Breast epithelium (tissue), 4 donors: ENCODE measurements at regions not wholly inside any gene's neighbourhood (a gene's known extent, or its start where the extent isn't known, plus 50 kb on each side); places are given as distances from the start of the nearest gene placed in this dataset.
A peak's percentile ranks its signal among the peaks of the same experiment; 100 is the strongest.

ENCODE experiments used
- DNase-seq, 2 donors: peaks; one replicate each; pipeline ENCODE4 v3.0.0-alpha.2; 2019; ENCODE audit warnings: low spot score in 2 of 2
- H3K27ac ChIP-seq, 2 donors: fragments of 200-600 bp; sonication (generic) in 1 of 2; one replicate each; pipeline ENCODE4 v1.5.1; 2016 to 2019; ENCODE audit warnings: mild to moderate bottlenecking in 1 of 2
- H3K27me3 ChIP-seq, 2 donors: fragments of 200-600 bp; sonication (generic) in 1 of 2; one replicate each; pipeline versions ENCODE4 v1.5.1 to v1.6.0; 2017 to 2019; ENCODE audit warnings: control low read depth in 1 of 2, mild to moderate bottlenecking in 1 of 2
- H3K36me3 ChIP-seq: fragments of 200-600 bp; one replicate; pipeline ENCODE4 v1.5.1; 2019
- H3K4me1 ChIP-seq, 2 donors: fragments of 200-600 bp; sonication (generic); one replicate each; pipeline ENCODE4 v1.5.1; 2016 to 2019; ENCODE audit warnings: control low read depth in 1 of 2
- H3K4me3 ChIP-seq, 3 donors: fragments of 200-600 bp; sonication (generic); 1 replicate in 2 of 3; 2 replicates in 1 of 3; pipeline ENCODE4 v1.5.1; 2016 to 2019; ENCODE audit warnings: mild to moderate bottlenecking in 3 of 3, moderate library complexity in 2 of 3
- H3K9me3 ChIP-seq, 2 donors: fragments of 200-600 bp; sonication (generic) in 1 of 2; one replicate each; pipeline ENCODE4 v1.5.1; 2016 to 2019; ENCODE audit warnings: control low read depth in 1 of 2
- CTCF ChIP-seq, 3 donors: fragments of 450-650 bp; IDR thresholded peaks; one replicate each; pipeline ENCODE4 v1.5.1; 2016 to 2017; ENCODE audit warnings: antibody characterized with exemption in 3 of 3, mild to moderate bottlenecking in 3 of 3, moderate library complexity in 3 of 3
- POLR2A ChIP-seq: fragments of 450-650 bp; IDR thresholded peaks from one replicate; pipeline ENCODE4 v1.6.1; 2016; ENCODE audit warnings: antibody characterized with exemption, mild to moderate bottlenecking, moderate library complexity
- POLR2AphosphoS5 ChIP-seq, 3 donors: sonication (generic); formaldehyde crosslinking; IDR thresholded peaks; one replicate each; pipeline ENCODE4 v1.6.1; 2017; ENCODE audit warnings: antibody characterized with exemption in 3 of 3
- intact Hi-C: fragments of 100-400 bp; cut with DNase I; formaldehyde crosslinking; loops from one replicate; pipeline ENCODE4 v1.15.1; 2023; ENCODE audit warnings: low total_unique reads

- intact Hi-C loops, result no loop called here
- no peak for DNase-seq
- H3K9me3 ChIP-seq, result no peaks in the 10 kb centered on the region
- no peaks in the 10 kb centered on the region for H3K27me3 ChIP-seq
- no peaks in the 10 kb centered on the region for H3K4me1 ChIP-seq
- H3K36me3 ChIP-seq, result no peaks in the 10 kb centered on the region
- no peak overlapping the region for H3K4me3 ChIP-seq
- TF ChIP-seq POLR2AphosphoS5 (IDR thresholded peaks at IDR 0.05) (no peak), POLR2A (no peak), CTCF (IDR thresholded peaks at IDR 0.05) (no peak)
- H3K27ac ChIP-seq, result no peak overlapping the region
Measured at GRCh38 chr6:18586133-18586532, 199.0 kb downstream of the RNF144B start.

- peak; percentile 90 to 92 (median 91) for TF ChIP-seq CTCF (IDR thresholded peaks at IDR 0.05)
- no peak for TF ChIP-seq POLR2AphosphoS5 (IDR thresholded peaks at IDR 0.05)
- Histone ChIP-seq H3K27me3 (no peaks in the 10 kb centered on the region), H3K4me1 (no peaks in the 10 kb centered on the region), H3K9me3 (no peaks in the 10 kb centered on the region), H3K4me3 (no peak overlapping the region), H3K36me3 (no peaks in the 10 kb centered on the region), H3K27ac (peak overlapping the region; percentile 6 to 29)
- peak in 1 of 2 donors; percentile 61 for DNase-seq
- intact Hi-C loops, result no loop called here
Measured at GRCh38 chr6:18595774-18596530, 208.8 kb downstream of the RNF144B start.

GRCh38 chr6:18596531-18596835 lies 209.3 kb downstream of the RNF144B start:
- Histone ChIP-seq H3K27me3 (no peaks in the 10 kb centered on the region), H3K4me1 (no peaks in the 10 kb centered on the region), H3K36me3 (no peaks in the 10 kb centered on the region), H3K27ac (peak overlapping the region; percentile 6 to 29), H3K9me3 (no peaks in the 10 kb centered on the region), H3K4me3 (no peak overlapping the region)
- intact Hi-C loops, result no loop called here
- DNase-seq, result no peak
- no peak for TF ChIP-seq POLR2A
- TF ChIP-seq POLR2AphosphoS5 (IDR thresholded peaks at IDR 0.05), result no peak
- TF ChIP-seq CTCF (IDR thresholded peaks at IDR 0.05), result no peak

- no peak overlapping the region for H3K27ac ChIP-seq
- no peaks in the 10 kb centered on the region for H3K36me3 ChIP-seq
- H3K27me3 ChIP-seq, result no peaks in the 10 kb centered on the region
- H3K4me3 ChIP-seq, result no peak overlapping the region
- no peaks in the 10 kb centered on the region for H3K9me3 ChIP-seq
- no peaks in the 10 kb centered on the region for H3K4me1 ChIP-seq
- no peak for DNase-seq
- TF ChIP-seq POLR2A (no peak), CTCF (IDR thresholded peaks at IDR 0.05) (no peak), POLR2AphosphoS5 (IDR thresholded peaks at IDR 0.05) (no peak)
- intact Hi-C loops, result no loop called here
Measured at GRCh38 chr6:18598551-18599264, 211.6 kb downstream of the RNF144B start.

- Histone ChIP-seq H3K36me3 (no peaks in the 10 kb centered on the region), H3K4me3 (no peak overlapping the region), H3K27me3 (no peaks in the 10 kb centered on the region), H3K9me3 (no peaks in the 10 kb centered on the region), H3K27ac (no peak overlapping the region), H3K4me1 (no peaks in the 10 kb centered on the region)
- intact Hi-C loops, result loop anchor here (5.0 kb wide), 1 partner anchor 1492 kb away; no protein-coding TSS in a partner anchor
- TF ChIP-seq POLR2A, result no peak
- no peak for TF ChIP-seq POLR2AphosphoS5 (IDR thresholded peaks at IDR 0.05)
- no peak for TF ChIP-seq CTCF (IDR thresholded peaks at IDR 0.05)
- DNase-seq, result no peak
Measured at GRCh38 chr6:18600255-18600654, 213.1 kb downstream of the RNF144B start.
